Activated CD8-positive, alpha-beta memory T cell treated with anti-CD3 and anti-CD28 coated beads, Interleukin-2, amount 50 U/mL, for 48 hours (primary cell): ENCODE measurements at regions not wholly inside any gene's neighbourhood (a gene's known extent, or its start where the extent isn't known, plus 50 kb on each side); places are given as distances from the start of the nearest gene placed in this dataset.
"Not testable (repeated sequence)": the region's sequence is repeated elsewhere in the genome, so short reads cannot be mapped to it uniquely, and the experiment has no call there.

Experiments
- DNase-seq: peaks from one replicate; pipeline ENCODE4 v3.0.0-alpha.2; 2020

GRCh38 chr18:10086458-10087210 is 172.8 kb downstream of the VAPA start:
- no peak for DNase-seq

GRCh38 chr18:10088734-10089133 is 174.9 kb downstream of the VAPA start:
- no peak for DNase-seq

DNA sequence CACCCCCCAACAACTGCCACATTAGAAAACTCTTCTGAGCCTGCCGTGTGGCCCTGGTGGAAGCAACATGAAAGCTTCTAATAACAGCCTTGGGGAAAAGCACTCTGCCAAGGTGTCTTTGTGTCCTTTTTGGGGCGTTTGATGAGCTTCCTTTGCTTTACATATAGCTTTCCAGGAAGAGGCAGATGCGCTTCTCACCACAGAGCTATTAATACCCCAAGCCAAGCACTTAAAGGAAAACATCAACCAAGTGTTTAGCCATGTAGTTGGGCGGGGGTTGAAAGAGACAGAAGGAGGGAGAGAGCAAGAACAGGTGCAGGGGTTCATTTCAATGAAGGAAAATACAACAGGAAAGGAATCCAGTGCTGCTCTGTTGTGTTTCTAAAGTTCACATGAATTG is 176.1 kb downstream of the VAPA start:
- DNase-seq: no peak

GRCh38 chr18:10090668-10091067 is 176.9 kb downstream of the VAPA start:
- no peak for DNase-seq

DNA sequence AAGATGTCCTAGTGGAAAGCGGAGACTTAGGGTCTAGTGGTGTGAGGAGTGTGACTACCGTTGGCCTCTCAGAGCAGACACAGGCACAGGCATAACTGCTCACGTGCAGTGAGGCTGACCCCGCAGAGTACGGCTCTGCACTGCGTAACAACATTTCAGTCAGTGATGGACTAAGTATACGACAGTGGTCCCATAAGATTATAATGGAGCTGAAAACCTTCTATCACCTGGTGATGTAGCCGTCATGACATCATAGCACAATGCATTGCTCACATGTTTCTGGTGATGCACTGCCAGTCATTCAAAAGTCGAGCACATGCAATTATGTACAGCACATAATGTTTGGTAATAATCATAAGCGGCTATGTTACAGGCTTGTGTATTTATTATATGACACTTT is 179.6 kb downstream of the VAPA start:
- no peak for DNase-seq

DNA sequence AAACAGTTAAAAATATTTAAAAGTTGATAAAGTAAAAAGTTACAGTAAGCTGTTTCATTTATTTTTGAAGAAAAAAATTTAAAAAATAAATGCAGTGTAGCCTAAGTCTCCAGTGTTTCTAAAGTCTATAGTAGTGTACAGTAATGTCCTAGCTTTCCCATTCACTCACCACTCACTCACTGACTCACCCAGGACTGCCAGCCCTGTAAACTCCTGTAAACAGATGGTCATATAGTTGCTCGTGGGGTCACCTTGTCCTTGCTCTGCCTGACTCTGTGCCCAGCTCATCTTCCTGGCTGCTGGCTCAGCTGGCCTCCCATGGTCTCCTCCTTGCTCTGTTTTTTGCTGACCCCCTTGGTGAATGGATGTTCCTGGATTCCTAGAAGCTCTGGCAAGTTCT is 180.3 kb downstream of the VAPA start:
- DNase-seq: no peak

GRCh38 chr18:10094655-10095054 is 180.8 kb downstream of the VAPA start:
- no peak for DNase-seq

DNA sequence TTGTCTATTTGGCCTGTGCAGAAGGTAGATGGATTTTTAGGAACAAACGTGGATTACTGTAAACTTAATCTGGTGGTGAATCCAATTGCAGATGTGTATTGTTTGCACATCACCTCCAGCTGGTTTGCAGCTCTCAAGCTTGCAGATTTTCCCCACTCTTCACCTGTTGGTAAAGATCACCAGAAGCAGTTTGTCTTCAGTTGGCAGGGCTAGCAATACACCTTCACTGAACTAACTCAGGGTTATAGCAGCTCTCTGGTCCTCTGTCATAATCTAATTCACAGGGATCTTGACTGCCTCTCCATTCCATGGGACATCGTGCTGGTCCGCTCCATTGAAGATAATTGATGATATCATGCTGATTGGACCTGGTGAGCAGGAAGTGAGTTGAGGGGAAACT is 181.5 kb downstream of the VAPA start:
- DNase-seq: no peak

DNA sequence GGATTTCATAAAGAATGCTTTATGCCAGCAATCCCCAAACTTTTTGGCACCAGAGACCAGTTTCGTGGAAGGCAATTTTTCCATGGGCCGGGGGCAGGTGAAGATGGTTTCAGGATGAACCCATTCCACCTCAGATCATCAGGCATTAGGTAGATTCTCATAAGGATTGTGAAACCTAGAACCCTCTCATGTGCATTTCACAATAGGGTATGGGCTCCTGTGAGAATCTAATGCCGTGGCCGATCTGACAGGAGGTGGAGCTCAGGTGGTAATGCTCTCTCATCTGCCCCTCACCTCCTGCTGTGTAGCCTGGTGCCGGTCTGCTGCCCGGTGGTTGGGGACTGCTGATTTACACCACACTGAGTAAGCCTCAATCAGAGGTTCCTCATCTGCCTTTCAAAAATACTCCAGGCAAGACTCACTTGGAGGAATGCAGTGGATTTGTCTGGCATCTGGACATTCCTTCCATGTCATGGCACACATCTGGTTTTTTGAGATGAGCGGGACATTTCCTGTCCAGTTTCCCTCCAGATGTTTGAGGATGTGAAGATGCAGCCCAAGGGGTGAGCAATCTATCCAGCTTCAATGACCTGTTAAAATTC is 185.8 kb downstream of the VAPA start:
- DNase-seq: no peak

DNA sequence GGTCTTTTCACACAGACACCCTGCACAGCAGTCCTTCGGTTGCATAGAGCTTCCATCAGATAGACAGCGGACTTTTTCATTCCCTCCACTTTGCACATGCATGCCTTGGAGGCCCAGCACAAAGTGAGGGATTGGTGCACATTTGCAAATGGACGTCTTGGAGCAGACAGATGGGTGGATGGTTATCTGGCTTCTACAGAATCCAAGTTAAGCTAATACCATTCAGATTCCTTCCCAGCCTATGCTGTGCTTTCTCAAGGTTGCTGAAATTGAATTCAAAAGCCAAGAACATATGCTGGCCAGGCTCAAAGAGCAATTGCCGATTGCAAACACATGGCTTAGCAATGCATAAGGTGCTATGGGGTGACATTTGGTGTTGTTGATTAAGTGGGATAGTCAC is 186.4 kb downstream of the VAPA start:
- no peak for DNase-seq

GRCh38 chr18:10100941-10101701 is 187.3 kb downstream of the VAPA start:
- no peak for DNase-seq

DNA sequence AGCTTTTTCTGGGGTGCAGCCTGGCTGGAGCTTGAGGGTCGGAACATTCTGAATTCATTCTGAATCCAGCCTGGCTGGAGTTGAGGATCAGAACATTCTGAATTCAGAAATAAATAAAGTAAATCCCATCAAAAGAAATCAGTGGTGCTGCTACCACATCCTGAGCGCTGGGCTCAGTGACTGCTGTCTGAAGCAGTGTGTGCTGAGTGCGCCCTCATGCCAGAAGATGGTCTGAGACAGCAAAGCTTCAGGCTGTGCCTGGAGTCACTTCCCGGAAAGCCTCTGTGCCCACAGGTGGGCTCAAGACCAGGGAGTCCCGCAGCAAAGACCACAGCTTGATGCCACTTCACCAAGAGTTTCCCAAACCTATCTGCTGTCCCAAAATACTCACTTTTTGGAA is 187.9 kb downstream of the VAPA start:
- no peak for DNase-seq

GRCh38 chr18:10105118-10105517 is 191.3 kb downstream of the VAPA start:
- not testable (repeated sequence) for DNase-seq

DNA sequence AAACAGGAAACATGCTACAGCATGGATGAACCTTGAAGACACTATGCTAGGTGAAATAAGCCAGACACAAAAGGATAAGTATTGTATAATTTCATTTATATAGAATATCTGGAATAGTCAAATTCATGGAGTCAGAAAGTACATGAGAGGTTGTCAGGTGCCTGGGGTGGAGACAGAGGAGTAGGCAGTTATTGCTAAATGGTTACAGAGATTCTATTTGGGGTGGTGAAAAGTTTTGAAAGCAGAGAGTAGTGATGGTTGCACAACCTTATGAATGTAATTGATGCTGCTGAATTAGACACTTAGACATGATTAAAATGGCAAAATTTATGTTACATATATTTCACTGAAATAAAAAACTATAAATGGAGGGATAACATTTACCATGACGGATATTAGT is 197.4 kb downstream of the VAPA start:
- DNase-seq: no peak

- no peak for DNase-seq
Observed at GRCh38 chr18:10111944-10112343, 198.1 kb downstream of the VAPA start.

DNA sequence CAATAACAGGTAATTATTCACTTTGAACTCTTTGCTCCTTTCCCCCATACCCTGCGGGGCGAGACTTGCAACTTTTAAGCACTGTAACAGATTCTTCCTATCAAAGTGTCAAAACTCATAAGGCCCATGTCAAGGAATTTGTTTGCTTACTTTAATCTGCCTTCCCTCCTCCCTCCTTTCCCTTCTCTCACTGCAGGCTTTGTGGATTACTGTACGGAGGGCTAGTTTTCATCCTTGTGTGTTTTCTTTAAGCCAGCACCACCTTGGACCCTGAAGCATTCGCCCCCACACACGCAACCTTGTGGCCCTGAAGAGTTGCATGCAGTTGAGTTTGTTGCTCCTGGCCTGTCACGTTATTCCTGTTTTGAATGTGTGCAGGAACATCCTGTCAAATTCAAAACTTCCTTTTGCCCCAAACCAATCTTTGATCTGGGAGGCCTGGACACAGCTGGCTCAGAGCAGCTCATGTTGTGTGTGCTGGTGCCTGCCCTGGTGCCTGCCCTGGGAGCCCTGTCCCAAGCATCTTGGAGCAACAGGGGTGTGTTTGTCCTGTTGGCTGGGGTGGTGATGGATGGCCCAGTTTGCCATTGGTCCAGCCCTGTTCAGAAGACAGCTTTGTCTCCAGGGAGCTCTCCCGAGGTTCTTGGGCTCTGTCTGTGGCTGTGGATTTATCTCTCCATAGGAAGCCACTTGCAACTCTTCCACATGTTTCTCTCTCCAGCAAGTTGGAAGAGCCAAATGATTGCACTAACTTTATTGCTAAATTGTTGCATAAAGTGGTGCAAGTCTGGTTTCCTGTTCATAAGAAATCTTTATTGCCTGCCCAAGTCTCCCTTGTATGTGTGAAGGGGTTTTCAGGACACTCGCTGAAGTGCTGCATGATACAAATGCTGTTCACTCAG is 199.6 kb downstream of the VAPA start:
- DNase-seq: no peak

DNA sequence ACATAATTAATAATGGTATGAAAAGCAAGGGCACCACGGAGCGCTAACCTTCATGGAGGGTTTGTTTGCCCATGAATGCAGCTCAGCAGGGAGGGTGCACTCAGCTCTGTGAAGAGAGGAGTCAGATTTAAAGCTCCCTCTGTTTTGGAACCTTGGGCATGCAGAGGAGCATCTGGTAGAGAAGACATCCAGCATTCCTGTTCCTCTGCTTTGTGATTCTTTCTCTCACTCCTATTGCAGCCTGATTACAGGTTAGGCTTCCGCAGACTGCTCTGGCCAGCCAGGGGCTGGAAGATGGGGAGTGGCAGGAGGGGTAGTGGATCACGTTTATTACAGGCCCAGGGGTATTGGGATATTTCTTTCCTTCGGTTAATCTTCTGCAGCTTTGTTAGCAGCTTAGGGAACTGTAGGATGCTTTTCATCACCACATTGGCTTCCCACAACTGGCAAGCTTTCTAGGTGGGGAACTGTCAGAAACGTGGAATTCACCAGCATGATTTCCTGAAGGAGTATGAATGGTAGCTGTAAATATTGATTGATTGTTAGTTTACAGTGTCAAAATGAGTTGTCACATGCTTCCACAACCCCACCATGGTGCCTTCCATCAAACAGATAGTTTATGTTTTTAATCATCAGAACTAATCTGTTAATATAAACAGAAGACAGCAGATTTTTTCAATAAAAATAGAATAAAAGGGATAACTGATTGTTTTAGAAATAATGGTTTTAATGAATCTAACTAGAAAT is 201.1 kb downstream of the VAPA start:
- no peak for DNase-seq

- DNase-seq: no peak
Observed at GRCh38 chr18:10116574-10116973, 202.8 kb downstream of the VAPA start.

- no peak for DNase-seq
Observed at GRCh38 chr18:10119528-10119927, 205.7 kb downstream of the VAPA start.

- no peak for DNase-seq
Observed at GRCh38 chr18:10119991-10120390, 206.2 kb downstream of the VAPA start.

DNA sequence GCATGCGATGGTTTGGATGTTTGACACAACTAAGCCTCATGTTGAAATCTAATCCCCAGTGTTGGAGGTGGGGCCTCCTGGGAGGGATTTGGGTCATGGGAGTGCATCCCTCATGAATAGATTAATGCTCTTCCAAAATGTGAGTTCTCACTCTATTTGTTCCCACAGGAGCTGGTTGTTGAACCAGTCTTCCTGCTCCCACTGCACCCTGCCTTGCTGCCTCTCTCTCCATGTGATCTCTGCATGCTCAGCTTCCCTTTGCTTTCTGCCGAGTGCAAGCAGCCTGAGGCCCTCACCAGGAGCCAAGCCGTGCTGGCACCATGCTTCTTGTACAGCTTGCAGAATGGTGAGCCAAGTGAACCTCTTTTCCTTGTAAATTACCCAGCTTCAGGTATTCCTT is 206.8 kb downstream of the VAPA start:
- no peak for DNase-seq

DNA sequence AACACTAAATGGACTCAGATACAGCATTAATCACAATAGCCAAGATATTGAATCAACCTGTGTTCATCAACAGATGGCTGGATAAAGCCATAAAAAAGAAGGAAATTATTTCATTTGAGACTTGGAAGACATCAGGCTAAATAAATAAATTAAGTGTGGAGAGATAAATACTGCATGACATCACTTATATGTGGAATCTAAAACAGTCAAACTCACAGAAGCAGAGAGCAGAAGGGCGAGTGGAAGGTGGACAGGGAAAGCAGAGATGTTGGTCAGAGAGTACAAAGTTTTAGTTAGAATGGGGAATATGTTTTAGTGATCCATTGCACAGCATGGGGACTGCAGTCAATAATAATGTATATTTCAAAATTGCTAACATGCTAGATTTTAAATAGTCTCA is 207.2 kb downstream of the VAPA start:
- DNase-seq: no peak
